ENCODE measurements at regions not wholly inside any gene's neighbourhood (a gene's known extent, or its start where the extent isn't known, plus 50 kb on each side); places are given as distances from the start of the nearest gene placed in this dataset.

GRCh38 chr17:72411124-72411563 lies 290.3 kb downstream of the SOX9 start (continued):
- TF ChIP-seq PATZ1 (CRISPR knock-in tag; IDR thresholded peaks at IDR 0.05; ENCODE audit: borderline replicate concordance) = no peak
- TF ChIP-seq ARNTL (CRISPR knock-in tag; IDR thresholded peaks at IDR 0.05; ENCODE audit: borderline replicate concordance, low read depth) = no peak
- TF ChIP-seq CSRNP3 (CRISPR knock-in tag; IDR thresholded peaks at IDR 0.05) = no peak

- ATAC-seq = no peak
- no peak for TF ChIP-seq RARB (CRISPR knock-in tag; IDR thresholded peaks at IDR 0.05)
- TF ChIP-seq SNAI2 (CRISPR knock-in tag; IDR thresholded peaks at IDR 0.05) = no peak
- TF ChIP-seq OSR1 (CRISPR knock-in tag; IDR thresholded peaks at IDR 0.05) = no peak
- TF ChIP-seq CSDC2 (CRISPR knock-in tag; IDR thresholded peaks at IDR 0.05) = no peak
- no peak for TF ChIP-seq ZNF8 (CRISPR knock-in tag; IDR thresholded peaks at IDR 0.05)
- no peak for TF ChIP-seq TSHZ2 (CRISPR knock-in tag; IDR thresholded peaks at IDR 0.05)
- no peak for TF ChIP-seq ZFP30 (CRISPR knock-in tag; IDR thresholded peaks at IDR 0.05)
- no peak for TF ChIP-seq CREB5 (CRISPR knock-in tag; IDR thresholded peaks at IDR 0.05; ENCODE audit: low read depth)
- no peak for TF ChIP-seq ZFP3 (CRISPR knock-in tag; IDR thresholded peaks at IDR 0.05)
- TF ChIP-seq CSRNP3 (CRISPR knock-in tag; IDR thresholded peaks at IDR 0.05) = no peak
- no peak for TF ChIP-seq ZNF565 (CRISPR knock-in tag; conservative IDR thresholded peaks at IDR 0.05; ENCODE audit: low read depth)
- TF ChIP-seq PATZ1 (CRISPR knock-in tag; IDR thresholded peaks at IDR 0.05; ENCODE audit: borderline replicate concordance) = no peak
Observed at GRCh38 chr17:72412650-72413076, 291.8 kb downstream of the SOX9 start.

GRCh38 chr17:72413077-72414031 lies 292.5 kb downstream of the SOX9 start:
- ATAC-seq = no peak
- TF ChIP-seq PATZ1 (CRISPR knock-in tag; IDR thresholded peaks at IDR 0.05; ENCODE audit: borderline replicate concordance) = no peak
- TF ChIP-seq CSDC2 (CRISPR knock-in tag; IDR thresholded peaks at IDR 0.05) = no peak
- no peak for TF ChIP-seq RARB (CRISPR knock-in tag; IDR thresholded peaks at IDR 0.05)
- TF ChIP-seq ZFP3 (CRISPR knock-in tag; IDR thresholded peaks at IDR 0.05) = no peak
- no peak for TF ChIP-seq POU6F1 (CRISPR knock-in tag; IDR thresholded peaks at IDR 0.05; ENCODE audit: borderline replicate concordance, low read depth)
- TF ChIP-seq ARNTL (CRISPR knock-in tag; IDR thresholded peaks at IDR 0.05; ENCODE audit: borderline replicate concordance, low read depth) = no peak
- no peak for TF ChIP-seq TSHZ2 (CRISPR knock-in tag; IDR thresholded peaks at IDR 0.05)
- no peak for TF ChIP-seq GLIS3 (CRISPR knock-in tag; IDR thresholded peaks at IDR 0.05)
